HUES64 (cell line): ENCODE measurements at regions not wholly inside any gene's neighbourhood (a gene's known extent, or its start where the extent isn't known, plus 50 kb on each side); places are given as distances from the start of the nearest gene placed in this dataset.

Source experiments
- H3K27ac ChIP-seq: 2 replicates; pipeline ENCODE4 v1.7.0; 2013; ENCODE audit warnings: low read depth, low read length, inconsistent platforms
- H3K27me3 ChIP-seq: 2 replicates; pipeline ENCODE4 v1.6.1; 2013; ENCODE audit warnings: mild to moderate bottlenecking, low read length; ENCODE audit not compliant: insufficient read depth
- H3K36me3 ChIP-seq: 2 replicates; pipeline ENCODE4 v1.6.1; 2013; ENCODE audit warnings: mild to moderate bottlenecking, low read length; ENCODE audit not compliant: insufficient read depth
- H3K4me1 ChIP-seq: 2 replicates; pipeline ENCODE4 v1.6.1; 2013; ENCODE audit warnings: mild to moderate bottlenecking, low read length, moderate library complexity; ENCODE audit not compliant: insufficient read depth
- H3K4me3 ChIP-seq: 2 replicates; pipeline ENCODE4 v1.5.1; 2013; ENCODE audit warnings: mild to moderate bottlenecking, low read length, moderate library complexity
- H3K9ac ChIP-seq: 2 replicates; pipeline ENCODE4 v1.6.1; 2013; ENCODE audit warnings: mild to moderate bottlenecking, low read depth, low read length
- H3K9me3 ChIP-seq: 2 replicates; pipeline ENCODE4 v1.6.1; 2013; ENCODE audit warnings: low read depth, low read length; ENCODE audit not compliant: insufficient read depth
- WGBS: fragments of 150-250, 120-280 bp; methylation state at CpG from one replicate; pipeline ENCODE4 v1.1.7; 2013; ENCODE audit warnings: missing lambda C conversion rate; 5-methylcytosine and 5-hydroxymethylcytosine counted together

DNA sequence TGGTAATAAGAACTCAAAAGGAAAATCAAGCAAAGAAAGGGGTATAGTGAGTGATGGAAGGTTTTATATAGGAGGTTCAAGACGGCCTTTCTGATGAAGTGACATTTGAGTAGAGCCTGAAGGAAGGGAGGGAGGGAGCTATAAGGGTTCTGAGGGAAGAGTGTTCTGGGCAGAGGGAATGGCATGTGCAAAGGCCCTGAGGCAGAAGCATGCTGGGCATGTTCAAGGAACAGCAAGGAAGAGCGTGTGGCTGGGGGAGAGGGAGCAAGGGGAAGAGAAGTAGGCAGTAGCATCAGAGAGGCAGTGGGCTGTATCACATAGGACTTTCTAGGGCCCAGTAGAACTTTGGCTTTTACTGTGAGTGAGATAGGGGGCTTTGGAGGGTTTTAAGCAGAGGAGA lies 108.9 kb upstream of the NAV2 start:
- Histone ChIP-seq H3K27me3 (no peaks in the 10 kb centered on the region), H3K9me3 (0 out of 2 replicates have a peak, but pooled peaks cover 3% of the 10 kb centered on the region), H3K27ac (no peak overlapping the region), H3K4me3 (no peak overlapping the region), H3K9ac (no peak overlapping the region), H3K36me3 (no peaks in the 10 kb centered on the region), H3K4me1 (0 out of 2 replicates have a peak, but pooled peaks cover 2% of the 10 kb centered on the region)
- 91% methylated on average over 2 of the region's 2 CpGs for WGBS

DNA sequence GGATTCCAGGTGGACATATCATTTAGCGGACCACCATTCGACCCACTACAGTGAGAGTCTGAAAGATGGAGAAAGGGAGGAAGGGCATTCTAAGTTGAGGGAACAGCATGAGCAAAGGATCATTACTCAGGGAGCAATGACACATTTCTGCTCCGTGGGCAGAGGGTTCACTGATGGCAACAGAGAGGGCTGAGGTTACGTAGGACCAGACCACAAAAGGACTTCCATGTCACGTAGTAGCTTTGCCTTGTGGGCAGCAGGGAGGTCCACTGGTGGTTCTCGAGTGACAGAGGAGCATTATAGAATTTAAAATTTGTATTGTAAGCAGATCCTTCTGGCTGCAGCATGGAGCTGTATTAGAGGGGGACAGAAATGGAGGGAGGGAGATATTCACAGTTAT lies 109.7 kb upstream of the NAV2 start:
- no peak overlapping the region for H3K9ac ChIP-seq
- 0 out of 2 replicates have a peak, but pooled peaks cover 3% of the 10 kb centered on the region for H3K9me3 ChIP-seq
- 0 out of 2 replicates have a peak, but pooled peaks cover 2% of the 10 kb centered on the region for H3K4me1 ChIP-seq
- H3K27ac ChIP-seq = no peak overlapping the region
- no peaks in the 10 kb centered on the region for H3K36me3 ChIP-seq
- H3K4me3 ChIP-seq = no peak overlapping the region
- H3K27me3 ChIP-seq = no peaks in the 10 kb centered on the region
- WGBS = 93% methylated on average over 6 of the region's 6 CpGs

DNA sequence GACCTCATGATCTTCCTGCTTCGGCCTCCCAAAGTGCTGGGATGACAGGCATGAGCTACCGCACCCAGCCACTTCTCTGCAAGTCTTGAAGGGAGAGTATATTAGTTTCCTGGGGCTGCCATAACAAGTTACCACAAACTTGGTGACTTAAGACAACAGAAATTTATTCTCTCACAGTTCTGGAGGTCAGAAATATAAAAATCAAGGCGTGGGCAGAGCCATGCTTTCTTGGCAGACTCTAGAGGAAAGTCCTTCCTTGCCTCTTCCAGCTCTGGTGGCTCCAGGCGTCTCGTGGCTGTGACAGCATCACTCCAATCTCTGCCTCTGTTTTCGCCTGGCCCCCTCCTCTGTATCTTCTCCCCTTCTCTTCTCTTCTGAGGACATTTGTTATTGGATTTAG lies 110.2 kb upstream of the NAV2 start:
- Histone ChIP-seq H3K9me3 (0 out of 2 replicates have a peak, but pooled peaks cover 3% of the 10 kb centered on the region), H3K36me3 (no peaks in the 10 kb centered on the region), H3K27ac (no peak overlapping the region), H3K27me3 (no peaks in the 10 kb centered on the region), H3K9ac (no peak overlapping the region), H3K4me1 (peaks cover 2% of the 10 kb centered on the region; the same call in 1 of the 2 replicates), H3K4me3 (no peak overlapping the region)
- WGBS = 95% methylated on average over 6 of the region's 6 CpGs

DNA sequence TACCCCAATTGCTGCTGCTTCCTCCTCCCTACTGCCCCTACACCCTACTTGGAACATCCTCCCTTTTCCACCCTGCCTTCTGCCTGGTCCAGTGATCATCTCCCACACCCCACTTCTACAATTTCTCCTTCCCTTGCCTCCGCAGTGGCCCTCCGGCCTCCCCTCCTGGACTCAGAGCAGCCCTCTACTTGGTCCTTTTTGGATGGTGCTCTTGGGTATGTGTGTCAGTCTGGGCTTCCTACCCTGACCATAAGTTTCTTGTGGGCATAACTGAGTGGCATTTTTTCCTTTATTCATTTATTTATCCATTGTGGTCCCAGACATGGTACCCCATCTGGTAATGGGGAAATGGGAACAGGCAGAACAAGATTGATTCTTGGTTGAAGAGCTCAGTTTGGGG lies 111.4 kb upstream of the NAV2 start:
- H3K27ac ChIP-seq = no peak overlapping the region
- no peak overlapping the region for H3K4me3 ChIP-seq
- H3K9ac ChIP-seq = no peak overlapping the region
- peaks cover 2% of the 10 kb centered on the region; the same call in 1 of the 2 replicates for H3K4me1 ChIP-seq
- H3K9me3 ChIP-seq = 0 out of 2 replicates have a peak, but pooled peaks cover 3% of the 10 kb centered on the region
- no peaks in the 10 kb centered on the region for H3K36me3 ChIP-seq
- H3K27me3 ChIP-seq = no peaks in the 10 kb centered on the region
- 90% methylated on average over 2 of the region's 2 CpGs for WGBS

DNA sequence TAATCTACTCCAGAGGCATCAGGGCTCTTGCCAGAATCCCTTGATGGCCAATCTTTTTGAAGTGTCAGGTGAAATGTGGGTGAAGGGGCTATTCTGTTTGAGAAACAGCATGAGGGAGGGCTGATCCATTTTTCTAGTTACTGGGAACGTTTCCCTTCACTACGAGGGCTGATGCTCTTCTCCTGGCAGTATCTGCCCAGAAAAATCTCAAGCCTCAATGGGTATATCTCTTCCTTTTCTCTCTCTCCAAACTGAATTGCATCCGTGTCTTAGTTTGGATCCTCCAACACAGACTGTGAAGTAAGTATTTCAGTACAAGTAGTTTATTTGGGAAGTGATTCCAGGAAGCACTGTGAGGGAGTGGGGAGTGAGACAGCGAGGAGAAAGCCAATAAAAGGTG lies 113.0 kb upstream of the NAV2 start:
- 0 out of 2 replicates have a peak, but pooled peaks cover 3% of the 10 kb centered on the region for H3K9me3 ChIP-seq
- WGBS = 87% methylated on average over 4 of the region's 4 CpGs
- no peak overlapping the region for H3K4me3 ChIP-seq
- H3K36me3 ChIP-seq = no peaks in the 10 kb centered on the region
- H3K9ac ChIP-seq = no peak overlapping the region
- H3K27me3 ChIP-seq = no peaks in the 10 kb centered on the region
- H3K27ac ChIP-seq = no peak overlapping the region
- H3K4me1 ChIP-seq = no peaks in the 10 kb centered on the region; the same call in 1 of the 2 replicates

DNA sequence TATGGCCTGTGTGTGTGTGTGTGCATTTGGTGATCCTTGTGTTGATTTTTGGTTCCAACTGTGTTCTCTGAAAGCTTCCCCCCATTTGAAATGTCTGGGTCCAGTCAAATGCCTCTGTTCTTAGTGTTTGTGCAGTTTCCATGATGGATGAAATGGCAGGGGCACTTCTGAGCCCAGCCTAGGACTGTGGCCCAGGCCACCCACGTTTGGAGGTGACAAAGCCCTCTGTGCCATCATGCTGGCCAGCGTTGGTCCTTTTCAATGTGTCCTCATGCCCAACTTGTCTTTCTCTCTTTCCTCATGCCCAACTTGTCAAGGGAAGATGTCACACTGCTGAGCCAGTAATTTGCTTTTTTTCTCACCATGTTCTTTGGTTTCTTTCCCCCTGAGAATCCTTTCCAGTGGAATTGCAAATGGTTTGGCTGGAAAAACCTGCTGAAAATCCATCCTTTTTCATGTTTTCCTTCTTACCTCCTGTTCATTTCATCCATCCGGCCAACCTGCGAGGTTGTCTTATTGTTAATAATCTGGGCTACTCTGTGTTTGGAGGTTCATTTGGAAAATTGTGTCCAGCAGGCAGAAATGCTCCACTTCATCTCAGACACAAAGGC lies 113.7 kb upstream of the NAV2 start:
- no peaks in the 10 kb centered on the region for H3K9me3 ChIP-seq
- H3K27me3 ChIP-seq = no peaks in the 10 kb centered on the region
- H3K36me3 ChIP-seq = no peaks in the 10 kb centered on the region
- H3K9ac ChIP-seq = no peak overlapping the region
- H3K4me1 ChIP-seq = no peaks in the 10 kb centered on the region; the same call in 1 of the 2 replicates
- no peak overlapping the region for H3K4me3 ChIP-seq
- WGBS = 93% methylated on average over 4 of the region's 4 CpGs
- no peak overlapping the region for H3K27ac ChIP-seq

DNA sequence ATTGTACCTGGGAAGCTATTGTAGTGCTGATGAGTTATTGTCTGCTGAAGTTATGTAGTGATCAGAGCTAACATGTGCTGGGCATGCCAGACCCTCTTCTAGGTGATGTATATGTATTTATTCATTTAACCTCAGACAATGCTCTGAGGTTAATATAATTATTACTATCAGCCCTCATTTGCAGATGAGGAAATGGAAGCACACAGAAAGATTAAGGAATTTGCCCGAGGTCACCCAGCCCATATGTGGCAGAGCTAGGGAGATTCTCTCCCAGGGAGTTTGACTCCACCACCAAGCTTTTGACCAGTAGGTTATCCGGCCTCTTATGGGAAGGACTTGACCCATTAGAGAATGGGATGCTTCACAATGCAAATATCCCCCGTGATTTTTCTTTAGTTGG lies 114.2 kb upstream of the NAV2 start:
- WGBS = 61% methylated on average over 3 of the region's 3 CpGs

DNA sequence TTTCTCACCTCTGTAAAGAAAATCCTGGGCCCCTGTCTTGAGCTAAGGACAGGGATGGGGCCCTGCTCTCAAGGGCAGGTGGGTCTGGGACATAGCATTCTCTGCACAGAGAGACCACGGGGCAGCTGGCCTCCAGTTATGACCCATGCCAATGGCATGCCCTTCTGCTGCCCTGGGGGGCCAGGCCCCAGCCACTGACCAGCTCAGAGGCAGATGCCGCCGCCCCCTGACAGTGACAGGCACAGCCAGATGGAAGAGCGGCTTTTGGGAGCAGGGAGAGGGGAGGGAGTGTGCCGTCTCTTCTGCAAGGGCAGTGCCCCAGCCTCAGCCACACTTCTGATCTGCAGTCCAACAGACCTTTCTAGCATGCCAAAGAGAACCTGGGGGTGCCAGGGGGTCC lies 114.8 kb upstream of the NAV2 start:
- Histone ChIP-seq H3K4me1 (no peaks in the 10 kb centered on the region; the same call in 1 of the 2 replicates), H3K9me3 (no peaks in the 10 kb centered on the region), H3K4me3 (no peak overlapping the region), H3K36me3 (no peaks in the 10 kb centered on the region), H3K9ac (no peak overlapping the region), H3K27ac (no peak overlapping the region), H3K27me3 (no peaks in the 10 kb centered on the region)
- WGBS = 63% methylated on average over 5 of the region's 5 CpGs

More for the DNA sequence above, 114.2 kb upstream of the NAV2 start:
- H3K36me3 ChIP-seq = no peaks in the 10 kb centered on the region
- no peak overlapping the region for H3K9ac ChIP-seq
- no peaks in the 10 kb centered on the region for H3K9me3 ChIP-seq
- no peaks in the 10 kb centered on the region for H3K27me3 ChIP-seq
- H3K4me3 ChIP-seq = no peak overlapping the region
- H3K4me1 ChIP-seq = no peaks in the 10 kb centered on the region; the same call in 1 of the 2 replicates
- H3K27ac ChIP-seq = no peak overlapping the region

DNA sequence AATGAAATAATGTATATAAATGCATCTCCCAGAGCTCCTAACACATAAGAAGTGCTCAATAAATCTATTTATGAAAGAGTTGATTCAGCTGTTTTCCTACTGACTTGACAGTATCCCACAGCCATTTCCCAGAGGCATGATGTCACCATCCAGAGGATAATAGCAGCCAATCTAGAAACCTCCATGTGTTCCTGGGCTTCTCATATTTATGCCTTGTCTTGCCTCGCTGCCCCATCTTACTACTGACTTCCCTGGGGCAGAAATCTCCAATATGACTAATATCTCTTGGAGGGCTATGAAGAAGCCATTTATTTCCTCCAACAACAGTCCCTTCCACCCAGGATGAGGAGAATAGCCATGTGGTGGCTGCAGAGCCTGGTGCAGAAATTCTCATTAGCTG lies 115.4 kb upstream of the NAV2 start:
- Histone ChIP-seq H3K27me3 (no peaks in the 10 kb centered on the region), H3K9me3 (no peaks in the 10 kb centered on the region), H3K9ac (no peak overlapping the region), H3K4me1 (no peaks in the 10 kb centered on the region; the same call in 1 of the 2 replicates), H3K27ac (no peak overlapping the region), H3K36me3 (no peaks in the 10 kb centered on the region), H3K4me3 (no peak overlapping the region)
- 83% methylated on average over 1 of the region's 1 CpG for WGBS

DNA sequence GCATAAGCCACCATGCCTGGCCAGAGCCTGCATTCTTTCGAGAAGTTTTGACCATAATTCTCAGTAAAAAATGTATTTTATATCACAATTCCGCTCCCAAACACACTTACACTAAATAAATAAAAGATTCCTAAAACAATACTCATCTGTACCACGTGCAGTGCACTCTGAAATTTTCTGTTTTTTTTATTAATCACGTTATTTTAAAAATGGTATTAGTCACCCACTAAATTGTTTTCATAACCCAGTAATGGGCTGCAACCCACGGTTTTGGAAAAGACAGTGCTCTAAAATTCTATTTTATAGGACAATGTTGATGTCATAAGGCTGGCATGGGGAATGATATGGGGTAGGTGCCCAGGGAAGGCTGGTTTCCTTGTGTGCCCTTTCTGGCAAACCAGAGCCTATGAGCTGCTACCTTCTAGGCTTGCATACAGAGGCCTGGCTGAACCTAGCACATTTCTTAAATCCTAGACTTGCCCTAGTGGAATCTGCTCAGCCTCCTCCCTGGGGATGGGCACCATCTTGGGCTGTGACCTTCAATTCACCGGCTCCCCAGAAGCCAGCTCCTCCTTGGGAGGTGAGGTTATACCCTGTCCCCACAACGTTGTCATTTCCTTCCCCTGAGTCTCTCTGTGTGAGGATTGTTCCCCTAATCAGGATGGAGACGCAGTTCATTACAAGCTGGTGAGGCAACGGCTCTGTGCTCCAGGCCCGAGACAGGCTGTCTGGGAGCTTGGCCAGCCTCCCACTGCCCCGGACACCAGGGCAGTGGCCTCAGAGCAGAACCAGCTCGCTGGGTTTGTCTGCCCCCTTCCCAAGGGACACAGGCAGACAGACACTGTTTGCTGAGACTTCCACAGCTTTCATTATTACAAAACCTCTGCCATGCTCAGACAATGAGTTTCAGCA lies 116.5 kb upstream of the NAV2 start:
- no peak overlapping the region for H3K4me3 ChIP-seq
- no peak overlapping the region for H3K27ac ChIP-seq
- H3K36me3 ChIP-seq = no peaks in the 10 kb centered on the region
- no peak overlapping the region for H3K9ac ChIP-seq
- WGBS = 89% methylated on average over 11 of the region's 12 CpGs
- H3K9me3 ChIP-seq = no peaks in the 10 kb centered on the region
- no peaks in the 10 kb centered on the region; the same call in 1 of the 2 replicates for H3K4me1 ChIP-seq
- no peaks in the 10 kb centered on the region for H3K27me3 ChIP-seq

DNA sequence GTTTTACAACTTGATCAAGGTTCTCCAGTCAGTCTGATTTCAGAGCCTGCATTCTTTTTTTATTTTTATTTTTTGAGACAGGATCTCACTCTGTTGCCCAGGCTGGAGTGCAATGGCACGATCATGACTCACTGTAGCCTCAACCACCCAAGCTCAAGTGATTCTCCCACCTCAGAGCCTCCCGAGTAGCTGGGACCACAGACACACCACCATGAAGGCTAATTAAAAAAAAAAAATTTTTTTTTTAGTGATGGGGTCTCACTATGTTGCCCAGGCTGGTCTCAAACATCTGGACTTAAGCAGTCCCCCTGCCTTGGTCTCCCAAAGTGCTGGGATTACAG lies 117.2 kb upstream of the NAV2 start:
- H3K9ac ChIP-seq = no peak overlapping the region
- no peak overlapping the region for H3K27ac ChIP-seq
- H3K4me1 ChIP-seq = no peaks in the 10 kb centered on the region; the same call in 1 of the 2 replicates
- 94% methylated on average over 2 of the region's 2 CpGs for WGBS
- no peak overlapping the region for H3K4me3 ChIP-seq
- no peaks in the 10 kb centered on the region for H3K27me3 ChIP-seq
- no peaks in the 10 kb centered on the region for H3K9me3 ChIP-seq
- H3K36me3 ChIP-seq = no peaks in the 10 kb centered on the region
